Left lung (tissue), 4 donors: ENCODE measurements at regions not wholly inside any gene's neighbourhood (a gene's known extent, or its start where the extent isn't known, plus 50 kb on each side); places are given as distances from the start of the nearest gene placed in this dataset.

Experiments used
- ATAC-seq: fragments of 200-7000 bp; cut with Tn5 transposase; one replicate; pipeline ENCODE4 v1.9.1; 2020; ENCODE audit warnings: moderate library complexity
- DNase-seq, 4 donors: peaks; one replicate each; pipeline ENCODE4 v3.0.0-alpha.2; 2013 to 2020
- H3K27ac ChIP-seq, 2 donors: fragments of 200-600 bp; sonication (generic) in 1 of 2; one replicate each; pipeline versions ENCODE4 v1.5.0 to v1.8.0; 2020 to 2021
- H3K27me3 ChIP-seq, 2 donors: fragments of 200-600 bp; sonication (generic) in 1 of 2; one replicate each; pipeline versions ENCODE4 v1.5.0 to v1.8.0; 2020 to 2021
- H3K36me3 ChIP-seq, 2 donors: fragments of 200-600 bp; sonication (generic) in 1 of 2; one replicate each; pipeline versions ENCODE4 v1.5.0 to v1.8.0; 2020 to 2021
- H3K4me1 ChIP-seq, 2 donors: fragments of 200-600 bp; one replicate each; pipeline ENCODE4 v1.8.0; 2021
- H3K4me3 ChIP-seq, 2 donors: fragments of 200-600 bp; sonication (generic) in 1 of 2; one replicate each; pipeline versions ENCODE4 v1.5.0 to v1.8.0; 2020 to 2021; ENCODE audit warnings: mild to moderate bottlenecking in 1 of 2
- H3K9me3 ChIP-seq, 2 donors: fragments of 200-600 bp; sonication (generic) in 1 of 2; one replicate each; pipeline versions ENCODE4 v1.5.0 to v1.8.0; 2020 to 2021
- intact Hi-C, 2 donors: fragments of 100-400 bp; cut with DNase I; formaldehyde crosslinking; loops; one replicate each; pipeline versions ENCODE4 v1.11.2 to v1.14.2; 2022
- TF ChIP-seq, protein P1 (sequence below), 2 donors: fragments of 200-600 bp; sonication (generic) in 1 of 2; IDR thresholded peaks; one replicate each; pipeline versions ENCODE4 v1.5.0 to v1.8.0; 2021; ENCODE audit warnings: antibody characterized with exemption in 2 of 2
- donor health status: DM: no; HTN: yes; CAD: no.
- donor health status: DM: no; HTN: no; CAD: no.

DNA sequence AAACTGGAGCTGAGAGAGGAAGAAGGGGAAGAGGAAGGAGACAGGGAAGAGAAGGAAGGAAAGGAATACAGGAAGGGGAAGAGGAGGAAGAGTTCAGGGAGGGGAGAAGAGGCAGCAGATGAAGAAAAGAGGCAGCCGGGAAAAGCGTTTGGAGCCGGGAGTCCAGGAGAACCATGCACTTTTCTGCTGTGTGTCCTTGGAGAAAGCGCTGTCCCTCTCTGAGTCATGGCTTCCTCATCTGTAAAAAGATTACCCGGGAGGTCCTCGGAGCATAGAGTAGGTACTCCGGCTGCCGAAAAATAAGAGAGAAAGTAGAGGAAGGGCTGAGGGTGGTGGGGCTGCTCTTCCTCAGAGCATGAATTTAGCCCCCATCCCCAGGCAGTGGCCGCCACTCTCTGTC, 226.9 kb downstream of the MN1 start:
- H3K36me3 ChIP-seq = no peaks in the 10 kb centered on the region
- H3K27me3 ChIP-seq = peaks cover 0 to 52% of the 10 kb centered on the region in 2 donors
- ATAC-seq (no peak), DNase-seq (no peak)
- H3K9me3 ChIP-seq = peaks cover 0 to 4% of the 10 kb centered on the region in 2 donors
- intact Hi-C loops = no loop called here
- no peak overlapping the region for H3K4me3 ChIP-seq
- H3K27ac ChIP-seq = no peak overlapping the region
- peaks cover 0 to 8% of the 10 kb centered on the region in 2 donors for H3K4me1 ChIP-seq
- TF ChIP-seq, protein P1, sequence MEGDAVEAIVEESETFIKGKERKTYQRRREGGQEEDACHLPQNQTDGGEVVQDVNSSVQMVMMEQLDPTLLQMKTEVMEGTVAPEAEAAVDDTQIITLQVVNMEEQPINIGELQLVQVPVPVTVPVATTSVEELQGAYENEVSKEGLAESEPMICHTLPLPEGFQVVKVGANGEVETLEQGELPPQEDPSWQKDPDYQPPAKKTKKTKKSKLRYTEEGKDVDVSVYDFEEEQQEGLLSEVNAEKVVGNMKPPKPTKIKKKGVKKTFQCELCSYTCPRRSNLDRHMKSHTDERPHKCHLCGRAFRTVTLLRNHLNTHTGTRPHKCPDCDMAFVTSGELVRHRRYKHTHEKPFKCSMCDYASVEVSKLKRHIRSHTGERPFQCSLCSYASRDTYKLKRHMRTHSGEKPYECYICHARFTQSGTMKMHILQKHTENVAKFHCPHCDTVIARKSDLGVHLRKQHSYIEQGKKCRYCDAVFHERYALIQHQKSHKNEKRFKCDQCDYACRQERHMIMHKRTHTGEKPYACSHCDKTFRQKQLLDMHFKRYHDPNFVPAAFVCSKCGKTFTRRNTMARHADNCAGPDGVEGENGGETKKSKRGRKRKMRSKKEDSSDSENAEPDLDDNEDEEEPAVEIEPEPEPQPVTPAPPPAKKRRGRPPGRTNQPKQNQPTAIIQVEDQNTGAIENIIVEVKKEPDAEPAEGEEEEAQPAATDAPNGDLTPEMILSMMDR (IDR thresholded peaks at IDR 0.05) = no peak

DNA sequence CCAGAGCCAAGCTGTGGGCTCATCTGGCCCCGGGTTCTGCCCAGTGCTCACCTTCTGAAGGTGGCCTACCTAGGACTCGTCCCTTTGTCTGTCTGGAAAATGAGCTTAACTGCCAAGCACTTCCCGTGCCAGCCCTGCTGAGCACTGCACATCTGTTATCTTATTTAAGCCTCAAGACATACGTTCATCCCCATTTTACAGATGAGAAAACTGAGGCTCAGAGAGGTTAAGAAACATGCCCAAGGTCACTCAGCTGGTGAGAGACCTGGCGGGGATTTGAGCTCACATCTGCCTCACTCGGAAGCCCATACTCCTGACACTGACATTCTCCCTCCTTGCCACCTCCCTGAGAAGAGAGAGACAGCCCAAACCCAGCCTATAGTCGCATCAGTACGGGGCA, 226.2 kb downstream of the MN1 start:
- Histone ChIP-seq H3K4me3 (no peak overlapping the region), H3K36me3 (no peaks in the 10 kb centered on the region), H3K4me1 (peaks cover 0 to 8% of the 10 kb centered on the region in 2 donors), H3K27ac (no peak overlapping the region), H3K9me3 (peaks cover 0 to 4% of the 10 kb centered on the region in 2 donors), H3K27me3 (peaks cover 0 to 52% of the 10 kb centered on the region in 2 donors)
- TF ChIP-seq, protein P1 (IDR thresholded peaks at IDR 0.05) = no peak
- ATAC-seq (no peak), DNase-seq (no peak)
- intact Hi-C loops = no loop called here

DNA sequence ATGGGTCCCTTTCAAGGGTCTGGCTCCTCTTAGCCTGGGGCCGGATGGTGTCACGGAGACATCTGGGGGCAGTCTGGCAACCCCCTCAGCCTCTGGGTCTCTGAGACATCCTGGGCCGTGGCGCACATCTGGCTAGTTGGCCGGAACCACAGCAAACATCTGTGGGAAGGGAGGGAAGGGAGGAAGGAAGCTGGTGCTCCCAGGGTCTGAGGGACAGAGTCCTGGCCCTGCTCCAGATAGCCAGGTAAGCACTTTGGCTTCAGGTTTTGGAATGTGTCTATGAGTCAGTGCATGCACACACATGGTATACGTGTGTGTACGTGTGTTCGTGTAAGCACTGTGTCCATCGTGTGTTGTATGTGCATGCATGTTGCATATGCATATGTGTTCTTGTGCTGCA, 225.1 kb downstream of the MN1 start:
- no peaks in the 10 kb centered on the region for H3K36me3 ChIP-seq
- DNase-seq (no peak), ATAC-seq (no peak)
- peaks cover 0 to 8% of the 10 kb centered on the region in 2 donors for H3K4me1 ChIP-seq
- H3K4me3 ChIP-seq = no peak overlapping the region
- no peak overlapping the region for H3K27ac ChIP-seq
- peaks cover 0 to 48% of the 10 kb centered on the region in 2 donors for H3K27me3 ChIP-seq
- TF ChIP-seq, protein P1 (IDR thresholded peaks at IDR 0.05) = no peak
- intact Hi-C loops = no loop called here
- peaks cover 0 to 4% of the 10 kb centered on the region in 2 donors for H3K9me3 ChIP-seq

DNA sequence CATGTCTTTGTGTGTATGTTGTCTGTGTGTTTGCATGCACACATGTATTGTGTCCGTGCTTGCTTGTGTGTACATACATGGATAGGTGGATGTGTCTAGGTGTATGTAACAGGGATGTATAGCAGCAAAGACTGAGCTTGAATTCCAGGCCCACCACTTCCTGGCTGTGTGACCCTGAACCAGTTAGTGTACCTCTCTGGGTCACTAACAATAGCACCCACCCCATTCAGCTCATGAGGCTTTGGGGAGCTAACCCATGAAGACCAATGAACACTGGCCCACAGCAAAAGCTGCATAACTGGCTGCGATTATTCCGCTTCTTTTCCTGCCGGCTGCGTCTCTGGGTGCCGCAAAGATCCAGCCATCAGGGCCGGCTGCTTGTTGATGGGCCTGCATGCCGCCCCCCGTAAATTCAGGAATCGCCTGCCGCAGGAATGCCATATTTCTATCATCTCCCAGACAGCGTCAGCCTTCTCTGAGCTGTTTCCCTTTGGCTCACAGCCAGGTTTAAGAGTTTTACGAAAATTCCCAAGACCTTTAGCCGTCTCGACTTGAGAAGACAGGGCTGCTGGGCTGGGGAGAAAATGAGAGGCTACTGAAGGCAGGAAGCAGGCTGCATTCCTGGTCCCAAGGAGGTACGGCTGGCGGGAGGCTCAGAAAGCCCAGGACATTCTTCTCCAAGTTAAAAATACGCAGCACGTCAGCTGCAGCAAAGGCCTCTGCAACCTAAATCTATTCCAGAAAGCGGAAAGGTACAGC, 224.6 kb downstream of the MN1 start:
- Histone ChIP-seq H3K27me3 (peaks cover 0 to 42% of the 10 kb centered on the region in 2 donors), H3K36me3 (no peaks in the 10 kb centered on the region), H3K4me3 (no peak overlapping the region), H3K27ac (no peak overlapping the region), H3K9me3 (peaks cover 0 to 4% of the 10 kb centered on the region in 2 donors), H3K4me1 (peaks cover 0 to 8% of the 10 kb centered on the region in 2 donors)
- DNase-seq = peak in 2 of 4 donors; percentile 68 to 78
- TF ChIP-seq, protein P1 (IDR thresholded peaks at IDR 0.05) = no peak
- ATAC-seq = no peak
- intact Hi-C loops = no loop called here

DNA sequence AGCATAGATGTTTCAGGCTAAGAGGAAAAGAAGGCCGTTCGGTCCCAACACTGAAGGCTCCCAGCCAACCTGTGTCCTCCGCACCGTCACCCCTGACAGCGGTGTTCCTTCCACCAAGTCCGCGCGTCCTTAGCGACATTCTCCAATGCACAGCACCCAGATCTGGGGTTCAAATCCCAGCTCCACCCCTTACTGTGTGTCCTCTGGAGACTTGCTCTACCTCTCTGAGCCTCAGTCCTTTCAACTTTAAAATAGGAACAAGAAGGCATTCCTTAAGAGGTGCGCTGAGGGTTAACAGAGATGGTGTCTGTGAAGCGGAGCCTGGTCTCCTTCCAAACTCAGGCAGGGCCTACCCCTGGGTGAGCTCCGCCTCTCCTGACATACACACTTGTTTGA, 224.0 kb downstream of the MN1 start:
- Histone ChIP-seq H3K27ac (no peak overlapping the region), H3K9me3 (no peaks in the 10 kb centered on the region), H3K4me3 (no peak overlapping the region), H3K36me3 (no peaks in the 10 kb centered on the region), H3K4me1 (peaks cover 0 to 8% of the 10 kb centered on the region in 2 donors), H3K27me3 (peaks cover 0 to 36% of the 10 kb centered on the region in 2 donors)
- ATAC-seq (no peak), DNase-seq (no peak)
- intact Hi-C loops = no loop called here
- TF ChIP-seq, protein P1 (IDR thresholded peaks at IDR 0.05) = no peak
